Activated CD4-positive, alpha-beta T cell treated with anti-CD3 and anti-CD28 coated beads, Interleukin-2, amount 10 ng/mL, durations not matched to agents 24 days and 14 days (primary cell): ENCODE measurements at regions not wholly inside any gene's neighbourhood (a gene's known extent, or its start where the extent isn't known, plus 50 kb on each side); places are given as distances from the start of the nearest gene placed in this dataset.
A peak's percentile ranks its signal among the peaks of the same experiment; 100 is the strongest.

Experiments
- DNase-seq: peaks from one replicate; pipeline ENCODE4 v3.0.0; 2022
- H3K27ac Mint-ChIP-seq: one replicate; pipeline ENCODE4 v1.8.0; 2022; ENCODE audit warnings: mild to moderate bottlenecking, mixed read lengths
- H3K27me3 Mint-ChIP-seq: one replicate; pipeline ENCODE4 v1.8.0; 2022; ENCODE audit warnings: mixed read lengths
- H3K36me3 Mint-ChIP-seq: one replicate; pipeline ENCODE4 v1.8.0; 2022; ENCODE audit warnings: low read depth, mild to moderate bottlenecking, mixed read lengths
- H3K4me1 Mint-ChIP-seq: one replicate; pipeline ENCODE4 v1.8.0; 2021; ENCODE audit warnings: mixed read lengths
- H3K4me3 Mint-ChIP-seq: one replicate; pipeline ENCODE4 v1.8.0; 2022; ENCODE audit warnings: mild to moderate bottlenecking, moderate library complexity, mixed read lengths
- H3K9me3 Mint-ChIP-seq: one replicate; pipeline ENCODE4 v1.8.0; 2021; ENCODE audit warnings: mixed read lengths
- intact Hi-C: fragments of 100-400 bp; cut with micrococcal nuclease; formaldehyde crosslinking; loops from one replicate; pipeline ENCODE4 v1.15.1; 2023

- Mint-ChIP-seq H3K4me3 (no peak overlapping the region), H3K36me3 (peaks cover 11% of the 10 kb centered on the region), H3K4me1 (peaks cover 4% of the 10 kb centered on the region), H3K9me3 (peaks cover 18% of the 10 kb centered on the region), H3K27ac (peak overlapping the region; percentile 25), H3K27me3 (peaks cover 73% of the 10 kb centered on the region)
- intact Hi-C loops: loop anchor here (2.0 to 5.0 kb wide), 5 partner anchors 36 to 149 kb away; no protein-coding TSS in a partner anchor
- DNase-seq: peak; percentile 56
Measured at GRCh38 chr5:73380710-73381589, 67.6 kb downstream of the FOXD1 start.

GRCh38 chr5:73380041-73380440 lies 68.5 kb downstream of the FOXD1 start:
- Mint-ChIP-seq H3K9me3 (peaks cover 14% of the 10 kb centered on the region), H3K36me3 (peaks cover 8% of the 10 kb centered on the region), H3K27me3 (peaks cover 77% of the 10 kb centered on the region), H3K4me3 (no peak overlapping the region), H3K4me1 (peaks cover 4% of the 10 kb centered on the region), H3K27ac (no peak overlapping the region)
- intact Hi-C loops: loop anchor here (2.0 to 5.0 kb wide), 5 partner anchors 37 to 148 kb away; no protein-coding TSS in a partner anchor
- no peak for DNase-seq

GRCh38 chr5:73379435-73379834 lies 69.1 kb downstream of the FOXD1 start:
- Mint-ChIP-seq H3K36me3 (peaks cover 6% of the 10 kb centered on the region), H3K4me3 (no peak overlapping the region), H3K9me3 (peaks cover 13% of the 10 kb centered on the region), H3K27me3 (peaks cover 77% of the 10 kb centered on the region), H3K27ac (no peak overlapping the region), H3K4me1 (peaks cover 4% of the 10 kb centered on the region)
- DNase-seq: no peak
- intact Hi-C loops: no loop called here

GRCh38 chr5:73378765-73379164 lies 69.8 kb downstream of the FOXD1 start:
- H3K9me3 Mint-ChIP-seq: peaks cover 9% of the 10 kb centered on the region
- peaks cover 5% of the 10 kb centered on the region for H3K36me3 Mint-ChIP-seq
- DNase-seq: no peak
- peaks cover 76% of the 10 kb centered on the region for H3K27me3 Mint-ChIP-seq
- H3K4me3 Mint-ChIP-seq: no peak overlapping the region
- intact Hi-C loops: no loop called here
- peaks cover 4% of the 10 kb centered on the region for H3K4me1 Mint-ChIP-seq
- no peak overlapping the region for H3K27ac Mint-ChIP-seq

GRCh38 chr5:73378070-73378469 lies 70.5 kb downstream of the FOXD1 start:
- DNase-seq: no peak
- peaks cover 74% of the 10 kb centered on the region for H3K27me3 Mint-ChIP-seq
- H3K4me3 Mint-ChIP-seq: no peak overlapping the region
- H3K36me3 Mint-ChIP-seq: peaks cover 4% of the 10 kb centered on the region
- H3K27ac Mint-ChIP-seq: no peak overlapping the region
- intact Hi-C loops: no loop called here
- H3K4me1 Mint-ChIP-seq: peaks cover 4% of the 10 kb centered on the region
- peaks cover 6% of the 10 kb centered on the region for H3K9me3 Mint-ChIP-seq

- Mint-ChIP-seq H3K36me3 (peaks cover 4% of the 10 kb centered on the region), H3K27ac (no peak overlapping the region), H3K9me3 (peaks cover 3% of the 10 kb centered on the region), H3K4me3 (no peak overlapping the region), H3K27me3 (peaks cover 74% of the 10 kb centered on the region), H3K4me1 (peaks cover 4% of the 10 kb centered on the region)
- no peak for DNase-seq
- intact Hi-C loops: no loop called here
Measured at GRCh38 chr5:73376618-73377170, 71.9 kb downstream of the FOXD1 start.

GRCh38 chr5:73375949-73376348 lies 72.6 kb downstream of the FOXD1 start:
- Mint-ChIP-seq H3K27ac (no peak overlapping the region), H3K27me3 (peaks cover 77% of the 10 kb centered on the region), H3K4me1 (peaks cover 4% of the 10 kb centered on the region), H3K4me3 (no peak overlapping the region), H3K36me3 (peaks cover 3% of the 10 kb centered on the region), H3K9me3 (peaks cover 3% of the 10 kb centered on the region)
- no peak for DNase-seq
- intact Hi-C loops: no loop called here

GRCh38 chr5:73375191-73375545 lies 73.4 kb downstream of the FOXD1 start:
- intact Hi-C loops: no loop called here
- Mint-ChIP-seq H3K36me3 (no peaks in the 10 kb centered on the region), H3K4me3 (no peak overlapping the region), H3K27me3 (peaks cover 69% of the 10 kb centered on the region), H3K4me1 (no peaks in the 10 kb centered on the region), H3K27ac (no peak overlapping the region), H3K9me3 (no peaks in the 10 kb centered on the region)
- no peak for DNase-seq

- no peak for DNase-seq
- H3K4me1 Mint-ChIP-seq: no peaks in the 10 kb centered on the region
- peaks cover 67% of the 10 kb centered on the region for H3K27me3 Mint-ChIP-seq
- intact Hi-C loops: no loop called here
- H3K27ac Mint-ChIP-seq: no peak overlapping the region
- no peaks in the 10 kb centered on the region for H3K36me3 Mint-ChIP-seq
- no peaks in the 10 kb centered on the region for H3K9me3 Mint-ChIP-seq
- H3K4me3 Mint-ChIP-seq: no peak overlapping the region
Measured at GRCh38 chr5:73374520-73375190, 73.9 kb downstream of the FOXD1 start.

- intact Hi-C loops: no loop called here
- H3K9me3 Mint-ChIP-seq: no peaks in the 10 kb centered on the region
- H3K4me3 Mint-ChIP-seq: no peak overlapping the region
- H3K4me1 Mint-ChIP-seq: no peaks in the 10 kb centered on the region
- H3K27ac Mint-ChIP-seq: no peak overlapping the region
- peaks cover 60% of the 10 kb centered on the region for H3K27me3 Mint-ChIP-seq
- no peaks in the 10 kb centered on the region for H3K36me3 Mint-ChIP-seq
- no peak for DNase-seq
Measured at GRCh38 chr5:73373814-73374510, 74.6 kb downstream of the FOXD1 start.

- no peak for DNase-seq
- no peak overlapping the region for H3K27ac Mint-ChIP-seq
- peaks cover 43% of the 10 kb centered on the region for H3K27me3 Mint-ChIP-seq
Measured at GRCh38 chr5:73370640-73371583, 77.7 kb downstream of the FOXD1 start.

GRCh38 chr5:73370095-73370494 lies 78.5 kb downstream of the FOXD1 start:
- no peak for DNase-seq
- intact Hi-C loops: no loop called here
- H3K27me3 Mint-ChIP-seq: peaks cover 38% of the 10 kb centered on the region
- H3K4me3 Mint-ChIP-seq: no peak overlapping the region
- no peaks in the 10 kb centered on the region for H3K4me1 Mint-ChIP-seq
- H3K27ac Mint-ChIP-seq: no peak overlapping the region
- no peaks in the 10 kb centered on the region for H3K36me3 Mint-ChIP-seq
- H3K9me3 Mint-ChIP-seq: no peaks in the 10 kb centered on the region

More at GRCh38 chr5:73370640-73371583, 77.7 kb downstream of the FOXD1 start:
- H3K4me1 Mint-ChIP-seq: no peaks in the 10 kb centered on the region
- no peaks in the 10 kb centered on the region for H3K9me3 Mint-ChIP-seq
- intact Hi-C loops: no loop called here
- no peaks in the 10 kb centered on the region for H3K36me3 Mint-ChIP-seq
- no peak overlapping the region for H3K4me3 Mint-ChIP-seq

- DNase-seq: no peak
- Mint-ChIP-seq H3K4me1 (no peaks in the 10 kb centered on the region), H3K4me3 (no peak overlapping the region), H3K36me3 (no peaks in the 10 kb centered on the region), H3K27me3 (peaks cover 39% of the 10 kb centered on the region), H3K9me3 (no peaks in the 10 kb centered on the region), H3K27ac (no peak overlapping the region)
- intact Hi-C loops: no loop called here
Measured at GRCh38 chr5:73369278-73369677, 79.3 kb downstream of the FOXD1 start.
